ENCODE measurements at regions not wholly inside any gene's neighbourhood (a gene's known extent, or its start where the extent isn't known, plus 50 kb on each side); places are given as distances from the start of the nearest gene placed in this dataset.

DNA sequence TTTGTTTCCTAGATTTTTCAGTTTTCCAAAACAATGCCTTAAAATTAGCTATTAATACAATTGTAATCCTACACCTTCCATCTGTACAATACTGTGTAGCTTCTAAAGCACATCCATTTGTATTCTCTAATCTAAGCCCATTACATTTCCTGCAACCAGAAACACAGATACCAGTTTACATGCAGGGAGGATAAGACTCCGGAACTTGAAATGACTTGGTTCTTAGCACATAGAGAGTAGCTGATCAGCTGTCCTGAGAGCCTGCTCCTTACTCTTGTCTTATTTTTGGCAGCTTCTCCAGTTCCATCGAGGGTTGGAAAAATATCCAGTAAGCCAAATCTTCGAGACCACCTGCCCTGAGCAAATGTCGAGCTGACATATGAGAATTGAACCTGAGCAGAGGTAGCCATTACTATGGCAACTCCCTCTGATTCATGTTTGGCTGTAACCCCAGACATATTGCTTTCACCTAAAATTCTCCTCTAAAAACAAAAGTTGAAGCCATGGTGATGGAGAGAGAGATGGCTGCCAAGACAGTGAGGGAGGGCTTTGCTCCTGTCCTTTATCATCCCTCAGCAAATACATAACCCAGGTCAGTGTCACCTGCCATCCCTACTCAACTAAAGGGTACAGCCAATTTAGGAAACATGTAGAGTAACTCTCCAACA, 542.8 kb downstream of the IRS1 start (continued):
- TF ChIP-seq, protein P1, sequence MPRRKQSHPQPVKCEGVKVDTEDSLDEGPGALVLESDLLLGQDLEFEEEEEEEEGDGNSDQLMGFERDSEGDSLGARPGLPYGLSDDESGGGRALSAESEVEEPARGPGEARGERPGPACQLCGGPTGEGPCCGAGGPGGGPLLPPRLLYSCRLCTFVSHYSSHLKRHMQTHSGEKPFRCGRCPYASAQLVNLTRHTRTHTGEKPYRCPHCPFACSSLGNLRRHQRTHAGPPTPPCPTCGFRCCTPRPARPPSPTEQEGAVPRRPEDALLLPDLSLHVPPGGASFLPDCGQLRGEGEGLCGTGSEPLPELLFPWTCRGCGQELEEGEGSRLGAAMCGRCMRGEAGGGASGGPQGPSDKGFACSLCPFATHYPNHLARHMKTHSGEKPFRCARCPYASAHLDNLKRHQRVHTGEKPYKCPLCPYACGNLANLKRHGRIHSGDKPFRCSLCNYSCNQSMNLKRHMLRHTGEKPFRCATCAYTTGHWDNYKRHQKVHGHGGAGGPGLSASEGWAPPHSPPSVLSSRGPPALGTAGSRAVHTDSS (CRISPR knock-in tag; conservative IDR thresholded peaks at IDR 0.05) = no peak
- no peak for TF ChIP-seq SALL2 (CRISPR knock-in tag; IDR thresholded peaks at IDR 0.05)
- no peak for TF ChIP-seq ARID2 (CRISPR knock-in tag; IDR thresholded peaks at IDR 0.05; ENCODE audit: borderline replicate concordance)
- TF ChIP-seq KLF15 (CRISPR knock-in tag; IDR thresholded peaks at IDR 0.05; ENCODE audit: borderline replicate concordance) = no peak
- no peak for TF ChIP-seq MIER2 (CRISPR knock-in tag; IDR thresholded peaks at IDR 0.05)
- TF ChIP-seq, protein P2, sequence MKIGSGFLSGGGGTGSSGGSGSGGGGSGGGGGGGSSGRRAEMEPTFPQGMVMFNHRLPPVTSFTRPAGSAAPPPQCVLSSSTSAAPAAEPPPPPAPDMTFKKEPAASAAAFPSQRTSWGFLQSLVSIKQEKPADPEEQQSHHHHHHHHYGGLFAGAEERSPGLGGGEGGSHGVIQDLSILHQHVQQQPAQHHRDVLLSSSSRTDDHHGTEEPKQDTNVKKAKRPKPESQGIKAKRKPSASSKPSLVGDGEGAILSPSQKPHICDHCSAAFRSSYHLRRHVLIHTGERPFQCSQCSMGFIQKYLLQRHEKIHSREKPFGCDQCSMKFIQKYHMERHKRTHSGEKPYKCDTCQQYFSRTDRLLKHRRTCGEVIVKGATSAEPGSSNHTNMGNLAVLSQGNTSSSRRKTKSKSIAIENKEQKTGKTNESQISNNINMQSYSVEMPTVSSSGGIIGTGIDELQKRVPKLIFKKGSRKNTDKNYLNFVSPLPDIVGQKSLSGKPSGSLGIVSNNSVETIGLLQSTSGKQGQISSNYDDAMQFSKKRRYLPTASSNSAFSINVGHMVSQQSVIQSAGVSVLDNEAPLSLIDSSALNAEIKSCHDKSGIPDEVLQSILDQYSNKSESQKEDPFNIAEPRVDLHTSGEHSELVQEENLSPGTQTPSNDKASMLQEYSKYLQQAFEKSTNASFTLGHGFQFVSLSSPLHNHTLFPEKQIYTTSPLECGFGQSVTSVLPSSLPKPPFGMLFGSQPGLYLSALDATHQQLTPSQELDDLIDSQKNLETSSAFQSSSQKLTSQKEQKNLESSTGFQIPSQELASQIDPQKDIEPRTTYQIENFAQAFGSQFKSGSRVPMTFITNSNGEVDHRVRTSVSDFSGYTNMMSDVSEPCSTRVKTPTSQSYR (CRISPR knock-in tag; IDR thresholded peaks at IDR 0.05; ENCODE audit: borderline replicate concordance) = no peak
- no peak for TF ChIP-seq SOX6 (IDR thresholded peaks at IDR 0.05)
- TF ChIP-seq SOX6 (CRISPR knock-in tag; IDR thresholded peaks at IDR 0.05) = no peak

DNA sequence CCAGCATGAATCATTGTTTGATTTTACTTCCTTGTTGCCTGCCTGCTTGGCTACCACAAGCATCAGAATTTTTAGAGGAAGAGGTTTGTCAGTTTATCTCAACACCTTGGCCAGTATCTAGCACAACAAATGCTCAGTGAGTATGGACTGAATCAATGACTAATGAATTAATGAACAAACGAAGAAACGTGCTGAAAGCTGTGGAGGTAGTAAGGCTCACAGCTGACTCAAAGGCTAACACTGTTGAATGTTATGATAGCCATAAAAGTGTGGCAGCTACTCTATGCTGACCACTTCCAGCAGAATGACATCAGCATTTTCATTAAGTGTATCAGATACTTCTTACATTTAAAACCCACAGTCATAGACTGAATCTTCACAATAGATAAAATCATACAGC, 543.4 kb downstream of the IRS1 start:
- BruUV-seq (replicated peaks) = no TSS peak
- TF ChIP-seq, protein P3, sequence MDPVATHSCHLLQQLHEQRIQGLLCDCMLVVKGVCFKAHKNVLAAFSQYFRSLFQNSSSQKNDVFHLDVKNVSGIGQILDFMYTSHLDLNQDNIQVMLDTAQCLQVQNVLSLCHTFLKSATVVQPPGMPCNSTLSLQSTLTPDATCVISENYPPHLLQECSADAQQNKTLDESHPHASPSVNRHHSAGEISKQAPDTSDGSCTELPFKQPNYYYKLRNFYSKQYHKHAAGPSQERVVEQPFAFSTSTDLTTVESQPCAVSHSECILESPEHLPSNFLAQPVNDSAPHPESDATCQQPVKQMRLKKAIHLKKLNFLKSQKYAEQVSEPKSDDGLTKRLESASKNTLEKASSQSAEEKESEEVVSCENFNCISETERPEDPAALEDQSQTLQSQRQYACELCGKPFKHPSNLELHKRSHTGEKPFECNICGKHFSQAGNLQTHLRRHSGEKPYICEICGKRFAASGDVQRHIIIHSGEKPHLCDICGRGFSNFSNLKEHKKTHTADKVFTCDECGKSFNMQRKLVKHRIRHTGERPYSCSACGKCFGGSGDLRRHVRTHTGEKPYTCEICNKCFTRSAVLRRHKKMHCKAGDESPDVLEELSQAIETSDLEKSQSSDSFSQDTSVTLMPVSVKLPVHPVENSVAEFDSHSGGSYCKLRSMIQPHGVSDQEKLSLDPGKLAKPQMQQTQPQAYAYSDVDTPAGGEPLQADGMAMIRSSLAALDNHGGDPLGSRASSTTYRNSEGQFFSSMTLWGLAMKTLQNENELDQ (CRISPR knock-in tag; IDR thresholded peaks at IDR 0.05; ENCODE audit: borderline replicate concordance) = no peak
- TF ChIP-seq ZBTB38 (CRISPR knock-in tag; IDR thresholded peaks at IDR 0.05) (no peak), ZNF660 (CRISPR knock-in tag; IDR thresholded peaks at IDR 0.05; ENCODE audit: borderline replicate concordance, low read depth) (no peak), KLF9 (CRISPR knock-in tag; IDR thresholded peaks at IDR 0.05; ENCODE audit: low read depth) (no peak)
- TF ChIP-seq, protein P4, sequence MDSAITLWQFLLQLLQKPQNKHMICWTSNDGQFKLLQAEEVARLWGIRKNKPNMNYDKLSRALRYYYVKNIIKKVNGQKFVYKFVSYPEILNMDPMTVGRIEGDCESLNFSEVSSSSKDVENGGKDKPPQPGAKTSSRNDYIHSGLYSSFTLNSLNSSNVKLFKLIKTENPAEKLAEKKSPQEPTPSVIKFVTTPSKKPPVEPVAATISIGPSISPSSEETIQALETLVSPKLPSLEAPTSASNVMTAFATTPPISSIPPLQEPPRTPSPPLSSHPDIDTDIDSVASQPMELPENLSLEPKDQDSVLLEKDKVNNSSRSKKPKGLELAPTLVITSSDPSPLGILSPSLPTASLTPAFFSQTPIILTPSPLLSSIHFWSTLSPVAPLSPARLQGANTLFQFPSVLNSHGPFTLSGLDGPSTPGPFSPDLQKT (CRISPR knock-in tag; IDR thresholded peaks at IDR 0.05; ENCODE audit: borderline replicate concordance) = no peak
- TF ChIP-seq, protein P5, sequence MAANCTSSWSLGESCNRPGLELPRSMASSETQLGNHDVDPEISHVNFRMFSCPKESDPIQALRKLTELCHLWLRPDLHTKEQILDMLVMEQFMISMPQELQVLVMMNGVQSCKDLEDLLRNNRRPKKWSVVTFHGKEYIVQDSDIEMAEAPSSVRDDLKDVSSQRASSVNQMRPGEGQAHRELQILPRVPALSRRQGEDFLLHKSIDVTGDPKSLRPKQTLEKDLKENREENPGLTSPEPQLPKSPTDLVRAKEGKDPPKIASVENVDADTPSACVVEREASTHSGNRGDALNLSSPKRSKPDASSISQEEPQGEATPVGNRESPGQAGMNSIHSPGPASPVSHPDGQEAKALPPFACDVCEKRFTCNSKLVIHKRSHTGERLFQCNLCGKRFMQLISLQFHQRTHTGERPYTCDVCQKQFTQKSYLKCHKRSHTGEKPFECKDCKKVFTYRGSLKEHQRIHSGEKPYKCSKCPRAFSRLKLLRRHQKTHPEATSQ (CRISPR knock-in tag; IDR thresholded peaks at IDR 0.05; ENCODE audit: borderline replicate concordance) = no peak

More for the DNA sequence above, 543.4 kb downstream of the IRS1 start:
- FAIRE-seq = no peak
- H3K9ac ChIP-seq (ENCODE audit: insufficient read depth, low read depth, low read length) = no peak overlapping the region
- H3K9me3 ChIP-seq (ENCODE audit: low read length) = no peaks in the 10 kb centered on the region
- intact Hi-C loops (cut with micrococcal nuclease; ENCODE audit: unreplicated experiment) (no loop called here), in situ Hi-C loops (cut with HindIII; ENCODE audit: extremely low pct_ligation_motif_present, low pct_unique_long_range_greater_than_20kb) (no loop called here)
- H4K20me1 ChIP-seq (ENCODE audit: insufficient read depth, low read length) = no peaks in the 10 kb centered on the region
- peak overlapping the region; percentile 73 for H2AFZ ChIP-seq (ENCODE audit: low read length)
- ATAC-seq = no peak
- no peak overlapping the region for H3K4me2 ChIP-seq (ENCODE audit: low read depth, low read length)
- no peak overlapping the region for H3K4me3 ChIP-seq (replicated peaks in 1 of 3; ENCODE audit: insufficient read depth in 1 of 3, low read depth in 2 of 3, low read length in 3 of 3)
- DNase-seq (ENCODE audit: low spot score) = no peak
- no peaks in the 10 kb centered on the region for H3K36me3 ChIP-seq (replicated peaks in 1 of 2; ENCODE audit: control insufficient read depth in 1 of 2, insufficient read depth in 2 of 2, low read length in 2 of 2)
- WGBS (ENCODE audit: low lambda C conversion rate) = 5% methylated on average over 2 of the region's 2 CpGs
- H3K27me3 ChIP-seq (ENCODE audit: control insufficient read depth in 1 of 2, insufficient read depth in 2 of 2, low read length in 2 of 2) = no peaks in the 10 kb centered on the region
- POLR2A ChIA-PET = no interaction called here
- H3K27ac ChIP-seq (ENCODE audit: extremely low read length, insufficient read depth, low read length) = no peak overlapping the region
- CTCF ChIA-PET (ENCODE audit: low intra/inter-chr PET ratio, low total read pairs) = no interaction called here
- H3K4me1 ChIP-seq (ENCODE audit: insufficient read depth, low read length) = no peaks in the 10 kb centered on the region
- no peaks in the 10 kb centered on the region for H3K79me2 ChIP-seq (ENCODE audit: insufficient read depth, low read length)
